Liver (tissue), 7 donors: ENCODE measurements at regions not wholly inside any gene's neighbourhood (a gene's known extent, or its start where the extent isn't known, plus 50 kb on each side); places are given as distances from the start of the nearest gene placed in this dataset.

Source experiments
- DNase-seq: peaks from one replicate; pipeline ENCODE4 v3.0.0-alpha.2; 2017; ENCODE audit warnings: low spot score
- H3K27ac ChIP-seq, 2 donors: one replicate each; pipeline ENCODE4 v1.7.0; 2013; ENCODE audit warnings: inconsistent platforms in 2 of 2, low read length in 2 of 2, control low read depth in 1 of 2, low read depth in 1 of 2, mild to moderate bottlenecking in 1 of 2
- H3K27me3 ChIP-seq, 4 donors: one replicate each; pipeline versions ENCODE4 v1.6.1 to v1.7.0; 2013; ENCODE audit warnings: low read length in 3 of 4, inconsistent platforms in 1 of 4, mild to moderate bottlenecking in 1 of 4, moderate library complexity in 1 of 4; ENCODE audit not compliant: control insufficient read depth in 4 of 4, insufficient read depth in 4 of 4
- H3K36me3 ChIP-seq, 4 donors: one replicate each; pipeline versions ENCODE4 v1.6.1 to v1.7.0; 2013; ENCODE audit warnings: low read length in 3 of 4, mild to moderate bottlenecking in 3 of 4, low read depth in 1 of 4, moderate library complexity in 1 of 4; ENCODE audit not compliant: control insufficient read depth in 4 of 4, insufficient read depth in 3 of 4
- H3K4me1 ChIP-seq, 4 donors: one replicate each; pipeline versions ENCODE4 v1.6.1 to v1.7.0; 2013; ENCODE audit warnings: low read length in 3 of 4, mild to moderate bottlenecking in 3 of 4, moderate library complexity in 1 of 4; ENCODE audit not compliant: control insufficient read depth in 4 of 4, insufficient read depth in 4 of 4
- H3K4me3 ChIP-seq, 3 donors: one replicate each; pipeline versions ENCODE4 v1.6.1 to v1.7.0; 2013; ENCODE audit warnings: low read length in 3 of 3, control low read depth in 1 of 3, low read depth in 1 of 3, mild to moderate bottlenecking in 1 of 3
- H3K9ac ChIP-seq, 2 donors: one replicate each; pipeline ENCODE4 v1.7.0; 2013; ENCODE audit warnings: low read length in 2 of 2, mild to moderate bottlenecking in 2 of 2, moderate library complexity in 2 of 2, control low read depth in 1 of 2, low read depth in 1 of 2
- H3K9me3 ChIP-seq, 4 donors: one replicate each; pipeline versions ENCODE4 v1.6.1 to v1.7.0; 2013; ENCODE audit warnings: low read length in 3 of 4; ENCODE audit not compliant: control insufficient read depth in 4 of 4
- EGR1 ChIP-seq, 2 donors: IDR thresholded peaks; 2 replicates each; pipeline ENCODE4 v1.6.1; 2016 to 2018; ENCODE audit warnings: antibody characterized with exemption in 2 of 2, low read depth in 2 of 2
- FOXA2 ChIP-seq: IDR thresholded peaks from 2 replicates; pipeline ENCODE4 v1.6.1; 2016; ENCODE audit warnings: antibody characterized with exemption
- JUND ChIP-seq, 2 donors: IDR thresholded peaks; 2 replicates each; pipeline ENCODE4 v1.6.1; 2016; ENCODE audit warnings: antibody characterized with exemption in 2 of 2
- SP1 ChIP-seq: IDR thresholded peaks from 2 replicates; pipeline ENCODE4 v1.6.1; 2018; ENCODE audit warnings: antibody characterized with exemption, mild to moderate bottlenecking
- TAF1 ChIP-seq: conservative IDR thresholded peaks from 2 replicates; pipeline ENCODE4 v1.6.1; 2016; ENCODE audit warnings: antibody characterized with exemption, mild to moderate bottlenecking
- YY1 ChIP-seq: IDR thresholded peaks from 2 replicates; pipeline ENCODE4 v1.6.1; 2016; ENCODE audit warnings: antibody characterized with exemption, mild to moderate bottlenecking
- WGBS: extraction: QIAGEN DNeasy Blood & Tissue Kit; methylation state at CpG from one replicate; pipeline ENCODE4 v1.1.7; 2013; 5-methylcytosine and 5-hydroxymethylcytosine counted together
- TF ChIP-seq, protein P1 (sequence below): IDR thresholded peaks from 2 replicates; pipeline ENCODE4 v1.6.1; 2016; ENCODE audit warnings: antibody characterized with exemption, mild to moderate bottlenecking
- TF ChIP-seq, protein P2 (sequence below): IDR thresholded peaks from 2 replicates; pipeline ENCODE4 v1.6.1; 2016; ENCODE audit warnings: antibody characterized with exemption
- TF ChIP-seq, protein P3 (sequence below): IDR thresholded peaks from 2 replicates; pipeline ENCODE4 v1.6.1; 2016; ENCODE audit warnings: antibody characterized with exemption
- TF ChIP-seq, protein P4 (sequence below): IDR thresholded peaks from 2 replicates; pipeline ENCODE4 v1.6.1; 2016; ENCODE audit warnings: antibody characterized with exemption
- donor health status: healthy.
- donor health status: healthy.
- donor health status: healthy.
- donor health status: healthy.

DNA sequence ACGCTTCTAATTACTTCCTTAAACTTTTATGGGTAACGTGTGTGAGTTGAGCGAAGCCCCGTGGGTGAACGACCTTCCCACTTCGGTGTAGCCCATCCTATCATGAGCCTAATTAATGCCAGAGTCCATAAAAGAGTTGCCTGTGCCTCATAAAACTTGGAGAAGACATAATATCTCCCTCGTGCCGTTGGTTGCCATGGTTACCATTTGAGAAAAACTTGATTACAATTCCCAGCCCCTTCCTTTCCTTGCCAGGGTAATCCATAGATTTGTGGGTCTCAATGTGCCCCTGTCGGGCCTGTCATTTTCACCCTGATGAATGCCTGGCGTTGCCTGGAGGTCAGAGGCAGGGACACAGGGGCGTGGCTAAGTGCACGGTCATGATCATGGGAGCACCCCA is 127.1 kb downstream of the GLRX3 start:
- TF ChIP-seq, protein P1, sequence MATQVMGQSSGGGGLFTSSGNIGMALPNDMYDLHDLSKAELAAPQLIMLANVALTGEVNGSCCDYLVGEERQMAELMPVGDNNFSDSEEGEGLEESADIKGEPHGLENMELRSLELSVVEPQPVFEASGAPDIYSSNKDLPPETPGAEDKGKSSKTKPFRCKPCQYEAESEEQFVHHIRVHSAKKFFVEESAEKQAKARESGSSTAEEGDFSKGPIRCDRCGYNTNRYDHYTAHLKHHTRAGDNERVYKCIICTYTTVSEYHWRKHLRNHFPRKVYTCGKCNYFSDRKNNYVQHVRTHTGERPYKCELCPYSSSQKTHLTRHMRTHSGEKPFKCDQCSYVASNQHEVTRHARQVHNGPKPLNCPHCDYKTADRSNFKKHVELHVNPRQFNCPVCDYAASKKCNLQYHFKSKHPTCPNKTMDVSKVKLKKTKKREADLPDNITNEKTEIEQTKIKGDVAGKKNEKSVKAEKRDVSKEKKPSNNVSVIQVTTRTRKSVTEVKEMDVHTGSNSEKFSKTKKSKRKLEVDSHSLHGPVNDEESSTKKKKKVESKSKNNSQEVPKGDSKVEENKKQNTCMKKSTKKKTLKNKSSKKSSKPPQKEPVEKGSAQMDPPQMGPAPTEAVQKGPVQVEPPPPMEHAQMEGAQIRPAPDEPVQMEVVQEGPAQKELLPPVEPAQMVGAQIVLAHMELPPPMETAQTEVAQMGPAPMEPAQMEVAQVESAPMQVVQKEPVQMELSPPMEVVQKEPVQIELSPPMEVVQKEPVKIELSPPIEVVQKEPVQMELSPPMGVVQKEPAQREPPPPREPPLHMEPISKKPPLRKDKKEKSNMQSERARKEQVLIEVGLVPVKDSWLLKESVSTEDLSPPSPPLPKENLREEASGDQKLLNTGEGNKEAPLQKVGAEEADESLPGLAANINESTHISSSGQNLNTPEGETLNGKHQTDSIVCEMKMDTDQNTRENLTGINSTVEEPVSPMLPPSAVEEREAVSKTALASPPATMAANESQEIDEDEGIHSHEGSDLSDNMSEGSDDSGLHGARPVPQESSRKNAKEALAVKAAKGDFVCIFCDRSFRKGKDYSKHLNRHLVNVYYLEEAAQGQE: no peak
- H3K27ac ChIP-seq: no peak overlapping the region
- DNase-seq: no peak
- no peaks in the 10 kb centered on the region for H3K4me1 ChIP-seq
- 78% methylated on average over 12 of the region's 12 CpGs for WGBS
- H3K27me3 ChIP-seq: no peaks in the 10 kb centered on the region
- no peak overlapping the region for H3K4me3 ChIP-seq
- no peak overlapping the region for H3K9ac ChIP-seq
- H3K9me3 ChIP-seq: peaks cover 10 to 38% (median 28%) of the 10 kb centered on the region in 4 donors
- no peaks in the 10 kb centered on the region for H3K36me3 ChIP-seq

DNA sequence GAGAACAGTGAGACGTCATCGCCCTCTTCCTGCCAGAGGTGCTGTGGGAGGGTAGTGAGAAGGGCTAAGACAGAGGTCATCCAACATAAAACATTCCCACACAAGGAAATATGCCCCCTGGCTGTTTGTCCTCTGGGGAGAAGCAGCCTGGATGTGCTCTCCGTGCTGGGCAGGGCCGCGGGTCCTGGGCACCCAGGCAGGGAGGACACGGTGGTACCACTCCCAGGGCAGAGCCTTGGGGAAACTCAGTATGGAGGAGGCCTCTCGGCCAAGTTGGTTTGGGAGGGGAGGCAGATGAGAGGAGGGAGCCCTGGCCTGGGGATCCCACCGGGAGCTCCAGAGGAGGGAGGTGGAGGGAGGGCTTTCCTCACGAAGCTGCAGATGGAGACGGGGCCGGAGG is 129.4 kb downstream of the GLRX3 start:
- no peak for DNase-seq
- TF ChIP-seq YY1: no peak
- TF ChIP-seq, protein P2, sequence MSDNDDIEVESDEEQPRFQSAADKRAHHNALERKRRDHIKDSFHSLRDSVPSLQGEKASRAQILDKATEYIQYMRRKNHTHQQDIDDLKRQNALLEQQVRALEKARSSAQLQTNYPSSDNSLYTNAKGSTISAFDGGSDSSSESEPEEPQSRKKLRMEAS: no peak
- no peak for TF ChIP-seq JUND (IDR thresholded peaks at IDR 0.05)
- no peak for TF ChIP-seq TAF1
- no peak for TF ChIP-seq FOXA2
- TF ChIP-seq, protein P3, sequence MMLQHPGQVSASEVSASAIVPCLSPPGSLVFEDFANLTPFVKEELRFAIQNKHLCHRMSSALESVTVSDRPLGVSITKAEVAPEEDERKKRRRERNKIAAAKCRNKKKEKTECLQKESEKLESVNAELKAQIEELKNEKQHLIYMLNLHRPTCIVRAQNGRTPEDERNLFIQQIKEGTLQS: no peak
- TF ChIP-seq, protein P1: no peak
- TF ChIP-seq SP1: no peak
- no peak for TF ChIP-seq EGR1 (IDR thresholded peaks at IDR 0.05; ENCODE audit: low read depth in 2 of 2)
- TF ChIP-seq, protein P4, sequence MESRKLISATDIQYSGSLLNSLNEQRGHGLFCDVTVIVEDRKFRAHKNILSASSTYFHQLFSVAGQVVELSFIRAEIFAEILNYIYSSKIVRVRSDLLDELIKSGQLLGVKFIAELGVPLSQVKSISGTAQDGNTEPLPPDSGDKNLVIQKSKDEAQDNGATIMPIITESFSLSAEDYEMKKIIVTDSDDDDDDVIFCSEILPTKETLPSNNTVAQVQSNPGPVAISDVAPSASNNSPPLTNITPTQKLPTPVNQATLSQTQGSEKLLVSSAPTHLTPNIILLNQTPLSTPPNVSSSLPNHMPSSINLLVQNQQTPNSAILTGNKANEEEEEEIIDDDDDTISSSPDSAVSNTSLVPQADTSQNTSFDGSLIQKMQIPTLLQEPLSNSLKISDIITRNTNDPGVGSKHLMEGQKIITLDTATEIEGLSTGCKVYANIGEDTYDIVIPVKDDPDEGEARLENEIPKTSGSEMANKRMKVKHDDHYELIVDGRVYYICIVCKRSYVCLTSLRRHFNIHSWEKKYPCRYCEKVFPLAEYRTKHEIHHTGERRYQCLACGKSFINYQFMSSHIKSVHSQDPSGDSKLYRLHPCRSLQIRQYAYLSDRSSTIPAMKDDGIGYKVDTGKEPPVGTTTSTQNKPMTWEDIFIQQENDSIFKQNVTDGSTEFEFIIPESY: no peak
- H3K36me3 ChIP-seq: no peaks in the 10 kb centered on the region
- no peaks in the 10 kb centered on the region for H3K27me3 ChIP-seq
- WGBS: 84% methylated on average over 11 of the region's 11 CpGs
- H3K4me3 ChIP-seq: no peak overlapping the region
- H3K9me3 ChIP-seq: peaks cover 8 to 44% (median 26%) of the 10 kb centered on the region in 4 donors
- no peak overlapping the region for H3K27ac ChIP-seq
- H3K9ac ChIP-seq: no peak overlapping the region
- no peaks in the 10 kb centered on the region for H3K4me1 ChIP-seq
